22Rv1 (cell line): ENCODE measurements at regions not wholly inside any gene's neighbourhood (a gene's known extent, or its start where the extent isn't known, plus 50 kb on each side); places are given as distances from the start of the nearest gene placed in this dataset.

ENCODE experiments used
- ZFX ChIP-seq: fragments of 450-650 bp; IDR thresholded peaks from 2 replicates; pipeline ENCODE4 v1.6.1; 2017; ENCODE audit warnings: antibody characterized with exemption, borderline replicate concordance
- TF ChIP-seq, protein P1 (sequence below): fragments of 450-650 bp; IDR thresholded peaks from 2 replicates; pipeline ENCODE4 v1.5.1; 2017; ENCODE audit warnings: mild to moderate bottlenecking

DNA sequence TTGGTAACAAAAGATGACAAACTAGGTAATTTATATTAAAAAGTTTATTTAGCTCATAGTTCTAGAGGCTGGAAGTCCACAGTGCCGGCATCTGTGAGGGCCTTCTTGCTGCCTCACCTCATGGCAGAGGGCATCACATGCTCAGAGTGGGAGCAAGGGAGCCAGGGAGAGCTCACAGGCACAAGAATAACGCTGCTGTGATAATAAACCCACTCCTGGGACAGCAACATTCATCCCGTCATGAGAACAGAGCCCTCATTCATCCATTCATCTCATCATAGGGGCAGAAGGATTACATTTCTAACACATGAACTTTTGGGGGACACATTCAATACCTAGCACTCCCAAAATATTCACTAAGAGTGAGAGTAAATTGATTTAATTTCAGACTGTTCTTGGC is 170.6 kb upstream of the AKR1E2 start:
- TF ChIP-seq, protein P1, sequence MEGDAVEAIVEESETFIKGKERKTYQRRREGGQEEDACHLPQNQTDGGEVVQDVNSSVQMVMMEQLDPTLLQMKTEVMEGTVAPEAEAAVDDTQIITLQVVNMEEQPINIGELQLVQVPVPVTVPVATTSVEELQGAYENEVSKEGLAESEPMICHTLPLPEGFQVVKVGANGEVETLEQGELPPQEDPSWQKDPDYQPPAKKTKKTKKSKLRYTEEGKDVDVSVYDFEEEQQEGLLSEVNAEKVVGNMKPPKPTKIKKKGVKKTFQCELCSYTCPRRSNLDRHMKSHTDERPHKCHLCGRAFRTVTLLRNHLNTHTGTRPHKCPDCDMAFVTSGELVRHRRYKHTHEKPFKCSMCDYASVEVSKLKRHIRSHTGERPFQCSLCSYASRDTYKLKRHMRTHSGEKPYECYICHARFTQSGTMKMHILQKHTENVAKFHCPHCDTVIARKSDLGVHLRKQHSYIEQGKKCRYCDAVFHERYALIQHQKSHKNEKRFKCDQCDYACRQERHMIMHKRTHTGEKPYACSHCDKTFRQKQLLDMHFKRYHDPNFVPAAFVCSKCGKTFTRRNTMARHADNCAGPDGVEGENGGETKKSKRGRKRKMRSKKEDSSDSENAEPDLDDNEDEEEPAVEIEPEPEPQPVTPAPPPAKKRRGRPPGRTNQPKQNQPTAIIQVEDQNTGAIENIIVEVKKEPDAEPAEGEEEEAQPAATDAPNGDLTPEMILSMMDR, result no peak
- TF ChIP-seq ZFX, result no peak
